Uterus (tissue), 2 donors: ENCODE measurements at regions not wholly inside any gene's neighbourhood (a gene's known extent, or its start where the extent isn't known, plus 50 kb on each side); places are given as distances from the start of the nearest gene placed in this dataset.

ENCODE experiments used
- CTCF ChIP-seq, 4 experiments: fragments of 200-600 bp in 2 of 4; fragments of 450-650 bp in 2 of 4; sonication (generic) in 2 of 4; IDR thresholded peaks; one replicate each; pipeline ENCODE4 v1.5.1; 2016 to 2019; ENCODE audit warnings: antibody characterized with exemption in 4 of 4, mild to moderate bottlenecking in 2 of 4, moderate library complexity in 1 of 4
- POLR2A ChIP-seq, 2 donors: fragments of 450-650 bp; IDR thresholded peaks; one replicate each; pipeline ENCODE4 v1.6.1; 2016; ENCODE audit warnings: antibody characterized with exemption in 2 of 2, mild to moderate bottlenecking in 1 of 2, moderate library complexity in 1 of 2

GRCh38 chr18:2387588-2387987 lies 183.7 kb downstream of the METTL4 start:
- no peak for TF ChIP-seq POLR2A (IDR thresholded peaks at IDR 0.05)
- TF ChIP-seq CTCF (IDR thresholded peaks at IDR 0.05): no peak
